ENCODE measurements at regions not wholly inside any gene's neighbourhood (a gene's known extent, or its start where the extent isn't known, plus 50 kb on each side); places are given as distances from the start of the nearest gene placed in this dataset.
"Not testable (repeated sequence)": the region's sequence is repeated elsewhere in the genome, so short reads cannot be mapped to it uniquely, and the experiment has no call there.

GRCh38 chr2:189231719-189232323 is 52.3 kb upstream of the COL5A2 start:
- no peak for DNase-seq (ENCODE audit: low read depth)

GRCh38 chr2:189232759-189233406 is 53.3 kb upstream of the COL5A2 start:
- DNase-seq (ENCODE audit: low read depth) = no peak

GRCh38 chr2:189233527-189233926 is 54.0 kb upstream of the COL5A2 start:
- peak; percentile 5 for DNase-seq (ENCODE audit: low read depth)

GRCh38 chr2:189234991-189235390 is 55.4 kb upstream of the COL5A2 start:
- peak; percentile 5 for DNase-seq (ENCODE audit: low read depth)

GRCh38 chr2:189236066-189236465 is 56.5 kb upstream of the COL5A2 start:
- peak; percentile 8 for DNase-seq (ENCODE audit: low read depth)

- no peak for DNase-seq (ENCODE audit: low read depth)
These were observed 59.3 kb upstream of the COL5A2 start for GRCh38 chr2:189238903-189239302.

GRCh38 chr2:189243843-189244242 is 64.3 kb upstream of the COL5A2 start:
- not testable (repeated sequence) for DNase-seq (ENCODE audit: low read depth)

GRCh38 chr2:189247276-189247675 is 67.7 kb upstream of the COL5A2 start:
- DNase-seq (ENCODE audit: low read depth) = no peak

- no peak for DNase-seq (ENCODE audit: low read depth)
These were observed 68.6 kb upstream of the COL5A2 start for GRCh38 chr2:189248141-189248540.

GRCh38 chr2:189249171-189249570 is 69.6 kb upstream of the COL5A2 start:
- DNase-seq (ENCODE audit: low read depth) = no peak

GRCh38 chr2:189249901-189250300 is 70.3 kb upstream of the COL5A2 start:
- DNase-seq (ENCODE audit: low read depth) = no peak

- no peak for DNase-seq (ENCODE audit: low read depth)
These were observed 73.6 kb upstream of the COL5A2 start for GRCh38 chr2:189252991-189253675.

GRCh38 chr2:189253836-189254235 is 74.3 kb upstream of the COL5A2 start:
- DNase-seq (ENCODE audit: low read depth) = peak; percentile 31

GRCh38 chr2:189254268-189254883 is 74.8 kb upstream of the COL5A2 start:
- no peak for DNase-seq (ENCODE audit: low read depth)

GRCh38 chr2:189255711-189256110 is 76.2 kb upstream of the COL5A2 start:
- DNase-seq (ENCODE audit: low read depth) = no peak

GRCh38 chr2:189258616-189259365 is 79.2 kb upstream of the COL5A2 start:
- DNase-seq (ENCODE audit: low read depth) = no peak

- DNase-seq (ENCODE audit: low read depth) = no peak
These were observed 80.8 kb upstream of the COL5A2 start for GRCh38 chr2:189260361-189260814.

- no peak for DNase-seq (ENCODE audit: low read depth)
These were observed 81.9 kb upstream of the COL5A2 start for GRCh38 chr2:189261431-189261841.

GRCh38 chr2:189261916-189262315 is 82.4 kb upstream of the COL5A2 start:
- no peak for DNase-seq (ENCODE audit: low read depth)

GRCh38 chr2:189265696-189266320 is 86.2 kb upstream of the COL5A2 start:
- DNase-seq (ENCODE audit: low read depth) = no peak

- no peak for DNase-seq (ENCODE audit: low read depth)
These were observed 87.9 kb upstream of the COL5A2 start for GRCh38 chr2:189267491-189267890.
